Neural progenitor cell (in vitro differentiated cells): ENCODE measurements at regions not wholly inside any gene's neighbourhood (a gene's known extent, or its start where the extent isn't known, plus 50 kb on each side); places are given as distances from the start of the nearest gene placed in this dataset.

Experiments used
- CTCF ChIP-seq: fragments of 200-600 bp; sonication (generic); IDR thresholded peaks from 2 replicates; pipeline ENCODE4 v1.5.1; 2017; ENCODE audit warnings: antibody characterized with exemption, mild to moderate bottlenecking
- EZH2 ChIP-seq: fragments of 200-600 bp; sonication (generic); IDR thresholded peaks from 2 replicates; pipeline ENCODE4 v1.6.1; 2017; ENCODE audit warnings: antibody characterized with exemption, mild to moderate bottlenecking, moderate library complexity
- EZH2phosphoT487 ChIP-seq: fragments of 200-600 bp; sonication (generic); IDR thresholded peaks from 2 replicates; pipeline ENCODE4 v1.6.1; 2017; ENCODE audit warnings: antibody characterized with exemption

GRCh38 chr1:62998845-62999649, 215.1 kb downstream of the ATG4C start:
- no peak for TF ChIP-seq CTCF
- TF ChIP-seq EZH2, result no peak
- TF ChIP-seq EZH2phosphoT487, result no peak
